Stimulated activated CD4-positive, alpha-beta T cell treated with anti-CD3 and anti-CD28 coated beads, Interleukin-4, amount 100 ng/mL, for 48 hours (primary cell): ENCODE measurements at regions not wholly inside any gene's neighbourhood (a gene's known extent, or its start where the extent isn't known, plus 50 kb on each side); places are given as distances from the start of the nearest gene placed in this dataset.
"Not testable (repeated sequence)": the region's sequence is repeated elsewhere in the genome, so short reads cannot be mapped to it uniquely, and the experiment has no call there.

Experiments used
- DNase-seq, 2 donors: peaks; one replicate each; pipeline ENCODE4 v3.0.0-alpha.2; 2020; ENCODE audit warnings: low read depth in 2 of 2

- no peak for DNase-seq
Measured at GRCh38 chr12:90690120-90690519, 264.9 kb downstream of the CCER1 start.

GRCh38 chr12:90687682-90688081 lies 267.3 kb downstream of the CCER1 start:
- not testable (repeated sequence) for DNase-seq

- DNase-seq, result no peak
Measured at GRCh38 chr12:90683871-90684270, 271.1 kb downstream of the CCER1 start.

- DNase-seq, result no peak
Measured at GRCh38 chr12:90682398-90682797, 272.6 kb downstream of the CCER1 start.

- no peak for DNase-seq
Measured at GRCh38 chr12:90679674-90680073, 275.3 kb downstream of the CCER1 start.

GRCh38 chr12:90677552-90677951 lies 277.4 kb downstream of the CCER1 start:
- no peak for DNase-seq

- no peak for DNase-seq
Measured at GRCh38 chr12:90677055-90677454, 277.9 kb downstream of the CCER1 start.

GRCh38 chr12:90675106-90675505 lies 279.9 kb downstream of the CCER1 start:
- no peak for DNase-seq

GRCh38 chr12:90672081-90672480 lies 282.9 kb downstream of the CCER1 start:
- no peak for DNase-seq

GRCh38 chr12:90663949-90664348 lies 291.0 kb downstream of the CCER1 start:
- DNase-seq, result not testable (repeated sequence)

- no peak for DNase-seq
Measured at GRCh38 chr12:90659060-90659459, 295.9 kb downstream of the CCER1 start.

GRCh38 chr12:90653040-90653439 lies 301.9 kb downstream of the CCER1 start:
- no peak for DNase-seq

GRCh38 chr12:90652280-90652679 lies 302.7 kb downstream of the CCER1 start:
- DNase-seq, result no peak

GRCh38 chr12:90645181-90645580 lies 309.8 kb downstream of the CCER1 start:
- no peak for DNase-seq

GRCh38 chr12:90631591-90632212 lies 323.3 kb downstream of the CCER1 start:
- DNase-seq, result no peak

GRCh38 chr12:90630006-90630405 lies 325.0 kb downstream of the CCER1 start:
- no peak for DNase-seq

GRCh38 chr12:90628213-90628612 lies 326.8 kb downstream of the CCER1 start:
- DNase-seq, result no peak

GRCh38 chr12:90627180-90627896 lies 327.6 kb downstream of the CCER1 start:
- DNase-seq, result no peak

- no peak for DNase-seq
Measured at GRCh38 chr12:90622431-90622830, 332.5 kb downstream of the CCER1 start.

GRCh38 chr12:90621927-90622326 lies 333.0 kb downstream of the CCER1 start:
- no peak for DNase-seq

- no peak for DNase-seq
Measured at GRCh38 chr12:90619943-90620342, 335.0 kb downstream of the CCER1 start.

- no peak for DNase-seq
Measured at GRCh38 chr12:90618586-90618985, 336.4 kb downstream of the CCER1 start.

GRCh38 chr12:90611891-90612290 lies 343.1 kb downstream of the CCER1 start:
- DNase-seq, result no peak

- no peak for DNase-seq
Measured at GRCh38 chr12:90611048-90611447, 343.9 kb downstream of the CCER1 start.
